ENCODE measurements at regions not wholly inside any gene's neighbourhood (a gene's known extent, or its start where the extent isn't known, plus 50 kb on each side); places are given as distances from the start of the nearest gene placed in this dataset.

GRCh38 chr7:114784177-114784576 lies 137.7 kb upstream of the MDFIC start:
- Histone ChIP-seq H3K4me3 (no peak overlapping the region), H3K27ac (replicated peaks in 1 of 4) (no peak overlapping the region), H3K36me3 (no peaks in the 10 kb centered on the region), H3K27me3 (no peaks in the 10 kb centered on the region), H3K4me1 (no peaks in the 10 kb centered on the region), H3K9me3 (no peaks in the 10 kb centered on the region)
- intact Hi-C loops (cut with DNase I), result no loop called here
- TF ChIP-seq CTCF (IDR thresholded peaks at IDR 0.05), result no peak
- TF ChIP-seq EP300 (IDR thresholded peaks at IDR 0.05), result no peak
- TF ChIP-seq POLR2A (IDR thresholded peaks at IDR 0.05; ENCODE audit: low read depth), result no peak
- TF ChIP-seq POLR2AphosphoS5 (IDR thresholded peaks at IDR 0.05), result no peak
- WGBS, result 77% methylated on average over 4 of the region's 4 CpGs
- DNase-seq (ENCODE audit: extremely low spot score), result no peak

DNA sequence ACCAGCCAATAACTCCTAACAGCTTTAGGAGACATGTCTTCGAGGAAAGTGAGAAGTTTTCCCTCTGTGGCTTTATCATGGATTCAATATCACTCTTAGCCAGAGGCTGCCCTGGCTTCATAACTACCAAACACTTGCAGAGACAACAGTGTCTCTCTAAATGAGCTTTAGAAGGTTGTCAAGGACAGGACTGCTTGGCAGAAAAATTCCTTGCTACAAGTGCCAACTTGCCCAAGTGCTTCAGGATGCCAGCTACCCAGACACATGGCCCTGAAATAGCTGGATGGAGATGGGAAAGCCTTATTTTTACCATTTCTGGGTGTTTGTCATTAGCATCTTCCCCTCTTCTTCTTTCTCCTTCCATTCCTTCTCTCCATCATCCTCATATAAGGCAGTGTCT lies 137.1 kb upstream of the MDFIC start:
- intact Hi-C loops (cut with DNase I), result no loop called here
- Histone ChIP-seq H3K27ac (replicated peaks in 1 of 4) (no peak overlapping the region), H3K4me1 (no peaks in the 10 kb centered on the region), H3K4me3 (no peak overlapping the region), H3K9me3 (no peaks in the 10 kb centered on the region), H3K27me3 (no peaks in the 10 kb centered on the region), H3K36me3 (no peaks in the 10 kb centered on the region)
- 70% methylated on average over 1 of the region's 1 CpG for WGBS
- no peak for DNase-seq (ENCODE audit: extremely low spot score)
- TF ChIP-seq POLR2AphosphoS5 (IDR thresholded peaks at IDR 0.05) (no peak), POLR2A (IDR thresholded peaks at IDR 0.05; ENCODE audit: low read depth) (no peak), CTCF (IDR thresholded peaks at IDR 0.05) (no peak), EP300 (IDR thresholded peaks at IDR 0.05) (no peak)

GRCh38 chr7:114785496-114785895 lies 136.4 kb upstream of the MDFIC start:
- Histone ChIP-seq H3K27me3 (no peaks in the 10 kb centered on the region), H3K9me3 (no peaks in the 10 kb centered on the region), H3K4me1 (peaks cover 0 to under 1% (median 0%) of the 10 kb centered on the region in 4 donors), H3K27ac (replicated peaks in 1 of 4) (no peak overlapping the region), H3K4me3 (no peak overlapping the region), H3K36me3 (no peaks in the 10 kb centered on the region)
- TF ChIP-seq EP300 (IDR thresholded peaks at IDR 0.05) (no peak), POLR2AphosphoS5 (IDR thresholded peaks at IDR 0.05) (no peak), POLR2A (IDR thresholded peaks at IDR 0.05; ENCODE audit: low read depth) (no peak), CTCF (IDR thresholded peaks at IDR 0.05) (no peak)
- no peak for DNase-seq (ENCODE audit: extremely low spot score)
- intact Hi-C loops (cut with DNase I), result no loop called here
- WGBS, result 44% methylated on average over 3 of the region's 3 CpGs

- intact Hi-C loops (cut with DNase I), result no loop called here
- Histone ChIP-seq H3K4me3 (no peak overlapping the region), H3K9me3 (no peaks in the 10 kb centered on the region), H3K4me1 (peaks cover 0 to 6% (median 0%) of the 10 kb centered on the region in 4 donors), H3K36me3 (no peaks in the 10 kb centered on the region), H3K27me3 (no peaks in the 10 kb centered on the region), H3K27ac (replicated peaks in 1 of 4) (no peak overlapping the region)
- TF ChIP-seq CTCF (IDR thresholded peaks at IDR 0.05) (no peak), EP300 (IDR thresholded peaks at IDR 0.05) (no peak), POLR2A (IDR thresholded peaks at IDR 0.05; ENCODE audit: low read depth) (no peak), POLR2AphosphoS5 (IDR thresholded peaks at IDR 0.05) (no peak)
- 89% methylated on average over 7 of the region's 7 CpGs for WGBS
- DNase-seq (ENCODE audit: extremely low spot score), result no peak
Observed at GRCh38 chr7:114786455-114786854, 135.4 kb upstream of the MDFIC start.

DNA sequence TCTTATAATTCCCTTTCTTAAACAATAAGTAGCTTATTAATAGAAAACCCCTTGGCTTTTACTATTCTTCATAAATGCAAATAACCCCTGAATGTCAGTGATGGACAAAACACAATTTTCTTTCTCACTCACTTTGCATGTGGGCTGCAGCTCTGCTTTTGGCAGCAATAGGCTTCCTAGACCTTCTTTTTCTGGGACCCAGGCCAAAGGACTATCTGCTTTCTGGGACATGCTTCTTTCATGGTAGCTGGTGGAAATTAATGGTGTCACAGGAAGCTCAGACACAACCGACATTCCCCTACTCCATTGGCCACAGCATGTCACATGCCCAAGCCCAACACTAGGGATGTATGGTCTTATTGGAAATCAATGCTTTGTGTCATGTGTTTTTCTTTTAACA lies 134.3 kb upstream of the MDFIC start:
- peaks cover 0 to 6% (median 0%) of the 10 kb centered on the region in 4 donors for H3K4me1 ChIP-seq
- H3K27me3 ChIP-seq, result no peaks in the 10 kb centered on the region
- no peak overlapping the region for H3K27ac ChIP-seq (replicated peaks in 1 of 4)
- no peak for TF ChIP-seq EP300 (IDR thresholded peaks at IDR 0.05)
- no peak for TF ChIP-seq POLR2AphosphoS5 (IDR thresholded peaks at IDR 0.05)
- TF ChIP-seq CTCF (IDR thresholded peaks at IDR 0.05), result no peak
- TF ChIP-seq POLR2A (IDR thresholded peaks at IDR 0.05; ENCODE audit: low read depth), result no peak
- 67% methylated on average over 1 of the region's 1 CpG for WGBS
- no peak for DNase-seq (ENCODE audit: extremely low spot score)
- no peaks in the 10 kb centered on the region for H3K9me3 ChIP-seq
- H3K4me3 ChIP-seq, result no peak overlapping the region
- no peaks in the 10 kb centered on the region for H3K36me3 ChIP-seq
- intact Hi-C loops (cut with DNase I), result no loop called here
